H1 (cell line): ENCODE measurements at regions not wholly inside any gene's neighbourhood (a gene's known extent, or its start where the extent isn't known, plus 50 kb on each side); places are given as distances from the start of the nearest gene placed in this dataset.

Experiments used
- ASH2L ChIP-seq: fragments of 200-600, 300-600 bp; sonication (generic); IDR thresholded peaks from one replicate; pipeline ENCODE4 v1.7.1; 2017; ENCODE audit warnings: low read length
- EP300 ChIP-seq, 2 experiments: IDR thresholded peaks; 1 replicate in 1 of 2; 2 replicates in 1 of 2; pipeline ENCODE4 v1.6.1; 2011 to 2012; ENCODE audit warnings: low read depth in 2 of 2, low read length in 2 of 2, mild to moderate bottlenecking in 2 of 2, borderline replicate concordance in 1 of 2, inconsistent platforms in 1 of 2, moderate library complexity in 1 of 2
- POLR2A ChIP-seq, 2 experiments: IDR thresholded peaks; 1 replicate in 1 of 2; 2 replicates in 1 of 2; pipeline ENCODE4 v1.6.1; 2011; ENCODE audit warnings: low read depth in 2 of 2, low read length in 2 of 2, mild to moderate bottlenecking in 2 of 2; ENCODE audit errors: control extremely low read depth in 1 of 2
- RFX5 ChIP-seq: IDR thresholded peaks from 2 replicates; pipeline ENCODE4 v1.6.1; 2011; ENCODE audit warnings: low read depth, low read length, improper control_type of control experiment, borderline replicate concordance
- SIN3A ChIP-seq, 2 experiments: IDR thresholded peaks in 1 of 2; conservative IDR thresholded peaks in 1 of 2; 2 replicates each; pipeline ENCODE4 v1.6.1; 2011 to 2012; ENCODE audit warnings: low read length in 2 of 2, improper control_type of control experiment in 1 of 2, low read depth in 1 of 2, mild to moderate bottlenecking in 1 of 2
- SIX5 ChIP-seq: IDR thresholded peaks from 2 replicates; pipeline ENCODE4 v1.6.1; 2011; ENCODE audit warnings: mild to moderate bottlenecking, low read depth, low read length
- SP1 ChIP-seq: IDR thresholded peaks from 2 replicates; pipeline ENCODE4 v1.6.1; 2011; ENCODE audit warnings: low read depth, low read length
- TCF12 ChIP-seq: IDR thresholded peaks from 2 replicates; pipeline ENCODE4 v1.6.1; 2011; ENCODE audit warnings: low read depth, mild to moderate bottlenecking, low read length
- TEAD4 ChIP-seq: IDR thresholded peaks from 2 replicates; pipeline ENCODE4 v1.6.1; 2012; ENCODE audit warnings: low read depth, low read length, inconsistent platforms, mixed read lengths
- TF ChIP-seq, protein P1 (sequence below): IDR thresholded peaks from 2 replicates; pipeline ENCODE4 v1.6.1; 2012; ENCODE audit warnings: inconsistent platforms
- TF ChIP-seq, protein P2 (sequence below), 3 experiments: IDR thresholded peaks; 1 replicate in 2 of 3; 2 replicates in 1 of 3; pipeline versions ENCODE4 v1.5.1 to v1.6.1; 2011; ENCODE audit warnings: low read length in 3 of 3, mild to moderate bottlenecking in 3 of 3, inconsistent platforms in 2 of 3, low read depth in 1 of 3, moderate library complexity in 1 of 3; ENCODE audit not compliant: insufficient read depth in 1 of 3; ENCODE audit errors: control extremely low read depth in 1 of 3
- TF ChIP-seq, protein P3 (sequence below): IDR thresholded peaks from 2 replicates; pipeline ENCODE4 v1.6.1; 2011; ENCODE audit warnings: low read length, improper control_type of control experiment

DNA sequence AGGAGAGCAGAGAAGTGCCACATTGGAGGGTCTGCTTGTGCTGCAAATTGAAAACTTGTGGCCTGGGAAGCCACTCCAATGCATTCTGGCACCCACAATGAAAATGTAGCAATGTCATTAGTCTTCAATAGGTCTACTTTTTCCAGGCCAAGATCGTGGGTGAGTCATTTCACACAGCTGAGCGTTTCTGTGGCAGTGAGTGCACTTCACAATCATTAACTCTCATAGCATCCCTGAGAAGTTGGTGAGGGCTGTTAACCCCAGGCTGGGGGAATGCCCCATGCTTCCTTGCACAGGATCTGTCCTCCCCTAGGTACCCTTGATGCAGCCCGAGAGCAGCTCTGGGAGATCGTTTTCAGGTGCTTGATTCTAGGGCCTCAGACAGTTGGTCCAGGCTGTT is 196.8 kb upstream of the ATP6AP2 start:
- TF ChIP-seq ASH2L (no peak), TEAD4 (no peak), TCF12 (no peak), SIX5 (no peak), POLR2A (IDR thresholded peaks at IDR 0.05; ENCODE audit: control extremely low read depth in 1 of 2, low read depth in 2 of 2, low read length in 2 of 2) (no peak), SP1 (no peak), EP300 (IDR thresholded peaks at IDR 0.05; ENCODE audit: borderline replicate concordance in 1 of 2, low read depth in 2 of 2, low read length in 2 of 2) (no peak), RFX5 (no peak), SIN3A (conservative IDR thresholded peaks at IDR 0.05 in 1 of 2, IDR thresholded peaks at IDR 0.05 in 1 of 2; ENCODE audit: low read depth in 1 of 2, low read length in 2 of 2) (no peak)
- TF ChIP-seq, protein P1, sequence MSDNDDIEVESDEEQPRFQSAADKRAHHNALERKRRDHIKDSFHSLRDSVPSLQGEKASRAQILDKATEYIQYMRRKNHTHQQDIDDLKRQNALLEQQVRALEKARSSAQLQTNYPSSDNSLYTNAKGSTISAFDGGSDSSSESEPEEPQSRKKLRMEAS, result no peak
- TF ChIP-seq, protein P2, sequence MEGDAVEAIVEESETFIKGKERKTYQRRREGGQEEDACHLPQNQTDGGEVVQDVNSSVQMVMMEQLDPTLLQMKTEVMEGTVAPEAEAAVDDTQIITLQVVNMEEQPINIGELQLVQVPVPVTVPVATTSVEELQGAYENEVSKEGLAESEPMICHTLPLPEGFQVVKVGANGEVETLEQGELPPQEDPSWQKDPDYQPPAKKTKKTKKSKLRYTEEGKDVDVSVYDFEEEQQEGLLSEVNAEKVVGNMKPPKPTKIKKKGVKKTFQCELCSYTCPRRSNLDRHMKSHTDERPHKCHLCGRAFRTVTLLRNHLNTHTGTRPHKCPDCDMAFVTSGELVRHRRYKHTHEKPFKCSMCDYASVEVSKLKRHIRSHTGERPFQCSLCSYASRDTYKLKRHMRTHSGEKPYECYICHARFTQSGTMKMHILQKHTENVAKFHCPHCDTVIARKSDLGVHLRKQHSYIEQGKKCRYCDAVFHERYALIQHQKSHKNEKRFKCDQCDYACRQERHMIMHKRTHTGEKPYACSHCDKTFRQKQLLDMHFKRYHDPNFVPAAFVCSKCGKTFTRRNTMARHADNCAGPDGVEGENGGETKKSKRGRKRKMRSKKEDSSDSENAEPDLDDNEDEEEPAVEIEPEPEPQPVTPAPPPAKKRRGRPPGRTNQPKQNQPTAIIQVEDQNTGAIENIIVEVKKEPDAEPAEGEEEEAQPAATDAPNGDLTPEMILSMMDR (IDR thresholded peaks at IDR 0.05; ENCODE audit: control extremely low read depth in 1 of 3, insufficient read depth in 1 of 3, low read depth in 1 of 3, low read length in 3 of 3), result no peak
- TF ChIP-seq, protein P3, sequence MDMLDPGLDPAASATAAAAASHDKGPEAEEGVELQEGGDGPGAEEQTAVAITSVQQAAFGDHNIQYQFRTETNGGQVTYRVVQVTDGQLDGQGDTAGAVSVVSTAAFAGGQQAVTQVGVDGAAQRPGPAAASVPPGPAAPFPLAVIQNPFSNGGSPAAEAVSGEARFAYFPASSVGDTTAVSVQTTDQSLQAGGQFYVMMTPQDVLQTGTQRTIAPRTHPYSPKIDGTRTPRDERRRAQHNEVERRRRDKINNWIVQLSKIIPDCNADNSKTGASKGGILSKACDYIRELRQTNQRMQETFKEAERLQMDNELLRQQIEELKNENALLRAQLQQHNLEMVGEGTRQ, result no peak
